Pancreas (tissue), 10 donors: ENCODE measurements at regions not wholly inside any gene's neighbourhood (a gene's known extent, or its start where the extent isn't known, plus 50 kb on each side); places are given as distances from the start of the nearest gene placed in this dataset.
"Not testable (repeated sequence)": the region's sequence is repeated elsewhere in the genome, so short reads cannot be mapped to it uniquely, and the experiment has no call there.

ENCODE experiments used
- ATAC-seq, 4 donors: fragments of 200-7000 bp; cut with Tn5 transposase; one replicate each; pipeline versions ENCODE4 v1.8.0 to v1.9.1; 2020; ENCODE audit warnings: mild to moderate bottlenecking in 4 of 4, moderate library complexity in 4 of 4
- DNase-seq, 6 donors: peaks; one replicate each; pipeline ENCODE4 v3.0.0-alpha.2; 2020
- FAIRE-seq: peaks from 2 replicates; lab custom pipeline; 2012; peaks lifted over from hg19 to GRCh38; lab: Jason Lieb, UNC
- H3K27ac ChIP-seq, 4 donors: fragments of 200-600 bp; sonication (generic); 1 replicate in 3 of 4; 2 replicates in 1 of 4; pipeline versions ENCODE4 v1.5.0 to v1.8.0; 2020
- H3K27me3 ChIP-seq, 4 donors: fragments of 200-600 bp; one replicate each; pipeline ENCODE4 v1.8.0; 2021
- H3K36me3 ChIP-seq, 3 donors: fragments of 200-600 bp; sonication (generic) in 1 of 3; one replicate each; pipeline versions ENCODE4 v1.5.0 to v1.8.0; 2020 to 2021
- H3K4me1 ChIP-seq, 3 donors: fragments of 200-600 bp; one replicate each; pipeline ENCODE4 v1.8.0; 2021
- H3K4me3 ChIP-seq, 4 donors: fragments of 200-600 bp; sonication (generic) in 2 of 4; one replicate each; pipeline versions ENCODE4 v1.5.0 to v1.8.0; 2020 to 2021
- H3K9me3 ChIP-seq, 4 donors: fragments of 200-600 bp; one replicate each; pipeline ENCODE4 v1.8.0; 2021
- WGBS, 2 donors: extraction: QIAGEN DNeasy Blood & Tissue Kit; methylation state at CpG; one replicate each; pipeline ENCODE4 v1.1.7; 2013; 5-methylcytosine and 5-hydroxymethylcytosine counted together
- intact Hi-C, 3 donors: fragments of 100-400 bp; cut with DNase I; formaldehyde crosslinking; loops; one replicate each; pipeline versions ENCODE4 v1.11.1 to v1.14.2; 2022
- TF ChIP-seq, protein P1 (sequence below), 4 donors: fragments of 200-600 bp; sonication (generic) in 3 of 4; IDR thresholded peaks; one replicate each; pipeline versions ENCODE4 v1.5.0 to v1.8.0; 2021; ENCODE audit warnings: antibody characterized with exemption in 4 of 4
- donor health status: healthy with polysubstance abuse.
- donor health status: DM: no; HTN: no; CAD: no; lungs with moderate emphysema.
- donor health status: DM: no; HTN: no; CAD: no.
- donor health status: control.
- donor health status: control.
- donor health status: Bipolar disorder and iron deficiency.
- donor health status: DM: yes; HTN: yes; CAD: no.
- donor health status: DM: no; HTN: no; CAD: no.
- donor health status: DM: no; HTN: no; CAD: no.
- donor health status: DM: yes; HTN: yes; CAD: no.

DNA sequence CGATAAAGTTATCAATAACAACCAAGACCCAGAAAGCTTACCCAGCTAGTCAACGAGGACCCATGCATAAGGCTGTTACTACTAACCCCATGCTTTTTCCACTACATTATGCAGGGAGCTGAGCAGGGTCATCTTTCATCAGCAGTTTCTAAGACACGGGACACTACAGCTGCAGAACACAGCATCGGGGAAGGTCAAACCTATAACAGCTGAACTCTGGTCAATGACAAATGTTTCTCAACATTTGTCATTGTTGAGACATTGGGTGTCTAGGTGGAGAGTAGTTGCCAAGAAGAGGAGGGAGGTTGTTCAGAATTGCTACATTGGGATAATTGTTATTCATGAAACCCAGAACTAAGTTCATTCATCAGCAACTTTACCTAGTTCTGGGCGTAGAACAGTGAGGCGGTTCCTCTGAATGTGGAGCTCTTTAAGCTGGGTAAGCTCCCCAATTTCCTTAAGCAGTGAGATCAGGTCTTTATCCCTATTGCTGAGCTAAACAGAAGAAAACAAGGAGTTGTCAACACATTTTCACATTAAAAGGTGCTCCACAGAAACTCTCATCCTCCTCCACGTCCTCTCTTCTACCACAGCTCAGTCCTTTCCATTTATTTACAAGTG lies 105.6 kb downstream of the ZNF22 start:
- H3K4me3 ChIP-seq = no peak overlapping the region
- TF ChIP-seq, protein P1, sequence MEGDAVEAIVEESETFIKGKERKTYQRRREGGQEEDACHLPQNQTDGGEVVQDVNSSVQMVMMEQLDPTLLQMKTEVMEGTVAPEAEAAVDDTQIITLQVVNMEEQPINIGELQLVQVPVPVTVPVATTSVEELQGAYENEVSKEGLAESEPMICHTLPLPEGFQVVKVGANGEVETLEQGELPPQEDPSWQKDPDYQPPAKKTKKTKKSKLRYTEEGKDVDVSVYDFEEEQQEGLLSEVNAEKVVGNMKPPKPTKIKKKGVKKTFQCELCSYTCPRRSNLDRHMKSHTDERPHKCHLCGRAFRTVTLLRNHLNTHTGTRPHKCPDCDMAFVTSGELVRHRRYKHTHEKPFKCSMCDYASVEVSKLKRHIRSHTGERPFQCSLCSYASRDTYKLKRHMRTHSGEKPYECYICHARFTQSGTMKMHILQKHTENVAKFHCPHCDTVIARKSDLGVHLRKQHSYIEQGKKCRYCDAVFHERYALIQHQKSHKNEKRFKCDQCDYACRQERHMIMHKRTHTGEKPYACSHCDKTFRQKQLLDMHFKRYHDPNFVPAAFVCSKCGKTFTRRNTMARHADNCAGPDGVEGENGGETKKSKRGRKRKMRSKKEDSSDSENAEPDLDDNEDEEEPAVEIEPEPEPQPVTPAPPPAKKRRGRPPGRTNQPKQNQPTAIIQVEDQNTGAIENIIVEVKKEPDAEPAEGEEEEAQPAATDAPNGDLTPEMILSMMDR (IDR thresholded peaks at IDR 0.05) = no peak
- FAIRE-seq (no peak), DNase-seq (no peak), ATAC-seq (no peak)
- H3K27me3 ChIP-seq = no peaks in the 10 kb centered on the region
- intact Hi-C loops = no loop called here
- 26 to 33% methylated on average over 6 to 7 of the region's 7 CpGs for WGBS, 2 donors
- no peaks in the 10 kb centered on the region for H3K36me3 ChIP-seq
- H3K27ac ChIP-seq = no peak overlapping the region
- H3K4me1 ChIP-seq = no peaks in the 10 kb centered on the region
- H3K9me3 ChIP-seq = no peaks in the 10 kb centered on the region

GRCh38 chr10:45111509-45111908 lies 110.8 kb downstream of the ZNF22 start:
- Histone ChIP-seq H3K27ac (no peak overlapping the region), H3K4me3 (no peak overlapping the region), H3K27me3 (no peaks in the 10 kb centered on the region), H3K36me3 (no peaks in the 10 kb centered on the region), H3K9me3 (no peaks in the 10 kb centered on the region), H3K4me1 (no peaks in the 10 kb centered on the region)
- intact Hi-C loops = no loop called here
- TF ChIP-seq, protein P1 (IDR thresholded peaks at IDR 0.05) = no peak
- DNase-seq (no peak), ATAC-seq (no peak), FAIRE-seq (no peak)
- 81 to 87% methylated on average over 5 of the region's 5 CpGs for WGBS, 2 donors

GRCh38 chr10:45117940-45118339 lies 117.2 kb downstream of the ZNF22 start:
- ATAC-seq, H3K4me1 ChIP-seq, H3K27ac ChIP-seq, H3K27me3 ChIP-seq, FAIRE-seq, H3K9me3 ChIP-seq, H3K36me3 ChIP-seq, H3K4me3 ChIP-seq, intact Hi-C loops, DNase-seq: not testable (repeated sequence)
- 77 to 80% methylated on average over 2 of the region's 2 CpGs for WGBS, 2 donors

GRCh38 chr10:45118929-45119328 lies 118.2 kb downstream of the ZNF22 start:
- DNase-seq = no peak
- TF ChIP-seq, protein P1 (IDR thresholded peaks at IDR 0.05) = no peak
- FAIRE-seq = no peak
- peaks cover 0 to 3% (median 0%) of the 10 kb centered on the region in 4 donors for H3K27me3 ChIP-seq
- H3K4me3 ChIP-seq = no peak overlapping the region
- H3K9me3 ChIP-seq = no peaks in the 10 kb centered on the region
- no peak overlapping the region for H3K27ac ChIP-seq
- WGBS, 2 donors = 40 to 68% methylated on average over 3 of the region's 3 CpGs
- H3K36me3 ChIP-seq = no peaks in the 10 kb centered on the region
- intact Hi-C loops = no loop called here
- no peaks in the 10 kb centered on the region for H3K4me1 ChIP-seq
- no peak for ATAC-seq

DNA sequence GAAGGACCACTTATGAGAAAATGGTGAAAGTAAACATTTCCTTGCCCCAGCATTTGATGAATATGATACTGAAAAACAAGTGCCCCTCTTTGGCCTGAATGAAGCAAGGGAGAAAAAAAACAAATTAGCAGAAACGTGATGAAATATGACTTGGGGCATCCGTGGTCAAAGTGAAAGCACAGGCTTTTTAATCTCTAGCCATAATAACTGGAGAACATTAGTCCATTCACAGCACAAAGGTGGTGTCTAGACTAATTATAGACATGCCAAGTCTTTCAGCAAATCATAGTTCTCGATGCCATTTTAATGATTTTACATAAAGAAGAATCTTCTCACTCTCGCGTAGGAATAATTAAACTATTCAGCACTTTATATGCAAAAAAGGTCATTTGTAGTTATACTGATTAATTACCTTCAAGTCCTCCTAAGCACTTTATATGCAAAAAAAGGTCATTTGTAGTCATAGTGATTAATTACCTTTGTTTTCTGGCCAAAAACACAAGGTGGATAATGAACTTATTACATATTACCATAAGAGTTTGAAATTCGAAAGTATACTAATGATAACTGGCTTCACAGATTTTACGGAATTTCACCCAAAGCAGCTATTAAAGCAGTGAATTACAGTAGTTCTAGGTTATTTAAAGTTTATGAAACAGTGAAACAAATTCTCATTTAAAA lies 121.6 kb downstream of the ZNF22 start:
- H3K4me3 ChIP-seq, intact Hi-C loops, H3K27ac ChIP-seq, H3K27me3 ChIP-seq, FAIRE-seq, ATAC-seq, H3K9me3 ChIP-seq, DNase-seq, H3K4me1 ChIP-seq, H3K36me3 ChIP-seq: not testable (repeated sequence)
- 84 to 88% methylated on average over 5 of the region's 7 CpGs for WGBS, 2 donors
